ENCODE measurements at regions not wholly inside any gene's neighbourhood (a gene's known extent, or its start where the extent isn't known, plus 50 kb on each side); places are given as distances from the start of the nearest gene placed in this dataset.
A peak's percentile ranks its signal among the peaks of the same experiment; 100 is the strongest.

DNA sequence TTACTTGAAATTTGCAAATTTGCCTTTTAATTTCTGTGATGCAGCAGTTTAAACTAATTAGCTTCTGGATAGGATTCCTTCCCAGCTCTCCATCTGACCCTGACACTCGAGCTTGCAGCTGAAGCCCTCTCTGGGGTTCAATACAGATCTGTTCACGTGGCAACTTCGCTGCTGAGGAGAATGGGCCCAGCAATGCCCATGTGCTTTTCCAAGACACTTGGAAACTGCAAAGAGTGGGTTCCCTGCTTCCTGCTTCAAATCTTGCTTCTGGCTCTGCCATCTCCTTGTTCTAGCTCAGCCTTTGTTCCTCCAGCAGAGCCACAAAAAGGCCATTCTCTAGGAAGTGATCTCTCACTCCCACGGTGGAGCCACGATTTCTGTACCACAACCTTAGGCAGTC lies 50.0 kb upstream of the IRX6 start:
- Histone ChIP-seq H3K27ac (no peak overlapping the region), H3K27me3 (no peaks in the 10 kb centered on the region), H3K36me3 (no peaks in the 10 kb centered on the region), H3K4me3 (no peak overlapping the region), H3K4me1 (no peaks in the 10 kb centered on the region), H3K9me3 (no peaks in the 10 kb centered on the region)
- TF ChIP-seq POLR2A (IDR thresholded peaks at IDR 0.05) (no peak), POLR2AphosphoS5 (IDR thresholded peaks at IDR 0.05; ENCODE audit: insufficient read depth in 1 of 2, low read depth in 1 of 2) (no peak)
- TF ChIP-seq, protein P1, sequence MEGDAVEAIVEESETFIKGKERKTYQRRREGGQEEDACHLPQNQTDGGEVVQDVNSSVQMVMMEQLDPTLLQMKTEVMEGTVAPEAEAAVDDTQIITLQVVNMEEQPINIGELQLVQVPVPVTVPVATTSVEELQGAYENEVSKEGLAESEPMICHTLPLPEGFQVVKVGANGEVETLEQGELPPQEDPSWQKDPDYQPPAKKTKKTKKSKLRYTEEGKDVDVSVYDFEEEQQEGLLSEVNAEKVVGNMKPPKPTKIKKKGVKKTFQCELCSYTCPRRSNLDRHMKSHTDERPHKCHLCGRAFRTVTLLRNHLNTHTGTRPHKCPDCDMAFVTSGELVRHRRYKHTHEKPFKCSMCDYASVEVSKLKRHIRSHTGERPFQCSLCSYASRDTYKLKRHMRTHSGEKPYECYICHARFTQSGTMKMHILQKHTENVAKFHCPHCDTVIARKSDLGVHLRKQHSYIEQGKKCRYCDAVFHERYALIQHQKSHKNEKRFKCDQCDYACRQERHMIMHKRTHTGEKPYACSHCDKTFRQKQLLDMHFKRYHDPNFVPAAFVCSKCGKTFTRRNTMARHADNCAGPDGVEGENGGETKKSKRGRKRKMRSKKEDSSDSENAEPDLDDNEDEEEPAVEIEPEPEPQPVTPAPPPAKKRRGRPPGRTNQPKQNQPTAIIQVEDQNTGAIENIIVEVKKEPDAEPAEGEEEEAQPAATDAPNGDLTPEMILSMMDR (IDR thresholded peaks at IDR 0.05) = no peak
- peak in 1 of 2 donors; percentile 61 for DNase-seq (ENCODE audit: extremely low spot score in 2 of 2)
- intact Hi-C loops (cut with DNase I) = no loop called here

All from vagina (tissue), 2 donors.